ENCODE measurements at regions not wholly inside any gene's neighbourhood (a gene's known extent, or its start where the extent isn't known, plus 50 kb on each side); places are given as distances from the start of the nearest gene placed in this dataset.

GRCh38 chr3:153291059-153291685, 129.1 kb downstream of the RAP2B start:
- TF ChIP-seq ZNF274 (IDR thresholded peaks at IDR 0.05; ENCODE audit: low read depth, low read length) = no peak
- no peak for TF ChIP-seq YY1 (IDR thresholded peaks at IDR 0.05; ENCODE audit: insufficient read depth, insufficient read length)
- no peak for TF ChIP-seq SUZ12 (IDR thresholded peaks at IDR 0.05; ENCODE audit: extremely low read depth, insufficient read depth, insufficient read length)
- no peaks in the 10 kb centered on the region for H3K9me3 ChIP-seq (ENCODE audit: insufficient read depth, low read length)
- no peak overlapping the region for H3K4me3 ChIP-seq (ENCODE audit: insufficient read length, low read depth)
- H3K4me1 ChIP-seq (ENCODE audit: insufficient read depth, insufficient read length) = no peaks in the 10 kb centered on the region
- DNase-seq (ENCODE audit: low read depth, low spot score) = peak; percentile 30
- no peak overlapping the region for H3K9ac ChIP-seq (ENCODE audit: insufficient read length, low read depth)
- no peaks in the 10 kb centered on the region for H3K27me3 ChIP-seq (ENCODE audit: insufficient read depth, insufficient read length)
- no peaks in the 10 kb centered on the region for H3K36me3 ChIP-seq (ENCODE audit: insufficient read depth, insufficient read length, low read length)

DNA sequence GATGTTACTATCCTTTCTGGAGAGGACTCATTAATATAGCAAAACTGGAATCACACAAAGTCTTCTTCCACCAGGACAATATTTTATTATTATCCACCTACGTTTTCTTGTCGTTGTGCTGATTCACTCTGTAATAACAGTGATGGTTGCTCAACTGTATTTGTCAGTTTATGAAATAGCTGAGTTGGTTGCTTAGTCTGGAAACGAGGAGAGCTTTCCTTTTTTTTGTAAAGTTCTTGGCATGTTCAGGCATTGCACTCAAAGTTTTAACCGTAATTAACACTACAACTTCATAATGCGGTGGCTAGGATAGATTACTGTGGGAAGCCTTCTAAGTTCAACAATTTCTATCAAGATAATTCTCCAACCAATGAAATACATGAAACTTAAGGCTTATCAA, 131.2 kb downstream of the RAP2B start:
- DNase-seq (ENCODE audit: low read depth, low spot score) = no peak
- Histone ChIP-seq H3K4me3 (ENCODE audit: insufficient read length, low read depth) (no peak overlapping the region), H3K9ac (ENCODE audit: insufficient read length, low read depth) (no peak overlapping the region), H3K27me3 (ENCODE audit: insufficient read depth, insufficient read length) (no peaks in the 10 kb centered on the region), H3K9me3 (ENCODE audit: insufficient read depth, low read length) (no peaks in the 10 kb centered on the region), H3K36me3 (ENCODE audit: insufficient read depth, insufficient read length, low read length) (no peaks in the 10 kb centered on the region), H3K4me1 (ENCODE audit: insufficient read depth, insufficient read length) (no peaks in the 10 kb centered on the region)
- TF ChIP-seq ZNF274 (IDR thresholded peaks at IDR 0.05; ENCODE audit: low read depth, low read length) (no peak), SUZ12 (IDR thresholded peaks at IDR 0.05; ENCODE audit: extremely low read depth, insufficient read depth, insufficient read length) (no peak), YY1 (IDR thresholded peaks at IDR 0.05; ENCODE audit: insufficient read depth, insufficient read length) (no peak)

- H3K36me3 ChIP-seq (ENCODE audit: insufficient read depth, insufficient read length, low read length) = no peaks in the 10 kb centered on the region
- no peaks in the 10 kb centered on the region for H3K9me3 ChIP-seq (ENCODE audit: insufficient read depth, low read length)
- H3K4me3 ChIP-seq (ENCODE audit: insufficient read length, low read depth) = no peak overlapping the region
- DNase-seq (ENCODE audit: low read depth, low spot score) = no peak
- no peaks in the 10 kb centered on the region for H3K27me3 ChIP-seq (ENCODE audit: insufficient read depth, insufficient read length)
- no peak overlapping the region for H3K9ac ChIP-seq (ENCODE audit: insufficient read length, low read depth)
- TF ChIP-seq YY1 (IDR thresholded peaks at IDR 0.05; ENCODE audit: insufficient read depth, insufficient read length) (no peak), ZNF274 (IDR thresholded peaks at IDR 0.05; ENCODE audit: low read depth, low read length) (no peak), SUZ12 (IDR thresholded peaks at IDR 0.05; ENCODE audit: extremely low read depth, insufficient read depth, insufficient read length) (no peak)
- no peaks in the 10 kb centered on the region for H3K4me1 ChIP-seq (ENCODE audit: insufficient read depth, insufficient read length)
Observed at GRCh38 chr3:153295901-153296300, 133.9 kb downstream of the RAP2B start.

- Histone ChIP-seq H3K9me3 (ENCODE audit: insufficient read depth, low read length) (no peaks in the 10 kb centered on the region), H3K36me3 (ENCODE audit: insufficient read depth, insufficient read length, low read length) (no peaks in the 10 kb centered on the region), H3K4me3 (ENCODE audit: insufficient read length, low read depth) (no peak overlapping the region), H3K9ac (ENCODE audit: insufficient read length, low read depth) (no peak overlapping the region), H3K27me3 (ENCODE audit: insufficient read depth, insufficient read length) (no peaks in the 10 kb centered on the region), H3K4me1 (ENCODE audit: insufficient read depth, insufficient read length) (no peaks in the 10 kb centered on the region)
- no peak for DNase-seq (ENCODE audit: low read depth, low spot score)
- TF ChIP-seq YY1 (IDR thresholded peaks at IDR 0.05; ENCODE audit: insufficient read depth, insufficient read length) = no peak
- no peak for TF ChIP-seq SUZ12 (IDR thresholded peaks at IDR 0.05; ENCODE audit: extremely low read depth, insufficient read depth, insufficient read length)
- no peak for TF ChIP-seq ZNF274 (IDR thresholded peaks at IDR 0.05; ENCODE audit: low read depth, low read length)
Observed at GRCh38 chr3:153305189-153305588, 143.2 kb downstream of the RAP2B start.

- H3K9ac ChIP-seq (ENCODE audit: insufficient read length, low read depth) = no peak overlapping the region
- no peaks in the 10 kb centered on the region for H3K36me3 ChIP-seq (ENCODE audit: insufficient read depth, insufficient read length, low read length)
- no peaks in the 10 kb centered on the region for H3K27me3 ChIP-seq (ENCODE audit: insufficient read depth, insufficient read length)
- no peaks in the 10 kb centered on the region for H3K4me1 ChIP-seq (ENCODE audit: insufficient read depth, insufficient read length)
- no peaks in the 10 kb centered on the region for H3K9me3 ChIP-seq (ENCODE audit: insufficient read depth, low read length)
- no peak overlapping the region for H3K4me3 ChIP-seq (ENCODE audit: insufficient read length, low read depth)
- DNase-seq (ENCODE audit: low read depth, low spot score) = no peak
- TF ChIP-seq YY1 (IDR thresholded peaks at IDR 0.05; ENCODE audit: insufficient read depth, insufficient read length) (no peak), SUZ12 (IDR thresholded peaks at IDR 0.05; ENCODE audit: extremely low read depth, insufficient read depth, insufficient read length) (no peak), ZNF274 (IDR thresholded peaks at IDR 0.05; ENCODE audit: low read depth, low read length) (no peak)
Observed at GRCh38 chr3:153311541-153311940, 149.5 kb downstream of the RAP2B start.

- DNase-seq (ENCODE audit: low read depth, low spot score) = no peak
- no peaks in the 10 kb centered on the region for H3K4me1 ChIP-seq (ENCODE audit: insufficient read depth, insufficient read length)
- H3K9ac ChIP-seq (ENCODE audit: insufficient read length, low read depth) = no peak overlapping the region
- H3K27me3 ChIP-seq (ENCODE audit: insufficient read depth, insufficient read length) = no peaks in the 10 kb centered on the region
- no peaks in the 10 kb centered on the region for H3K36me3 ChIP-seq (ENCODE audit: insufficient read depth, insufficient read length, low read length)
- TF ChIP-seq ZNF274 (IDR thresholded peaks at IDR 0.05; ENCODE audit: low read depth, low read length) = no peak
- TF ChIP-seq YY1 (IDR thresholded peaks at IDR 0.05; ENCODE audit: insufficient read depth, insufficient read length) = no peak
- no peak for TF ChIP-seq SUZ12 (IDR thresholded peaks at IDR 0.05; ENCODE audit: extremely low read depth, insufficient read depth, insufficient read length)
- H3K9me3 ChIP-seq (ENCODE audit: insufficient read depth, low read length) = no peaks in the 10 kb centered on the region
- no peak overlapping the region for H3K4me3 ChIP-seq (ENCODE audit: insufficient read length, low read depth)
Observed at GRCh38 chr3:153313302-153313965, 151.4 kb downstream of the RAP2B start.

DNA sequence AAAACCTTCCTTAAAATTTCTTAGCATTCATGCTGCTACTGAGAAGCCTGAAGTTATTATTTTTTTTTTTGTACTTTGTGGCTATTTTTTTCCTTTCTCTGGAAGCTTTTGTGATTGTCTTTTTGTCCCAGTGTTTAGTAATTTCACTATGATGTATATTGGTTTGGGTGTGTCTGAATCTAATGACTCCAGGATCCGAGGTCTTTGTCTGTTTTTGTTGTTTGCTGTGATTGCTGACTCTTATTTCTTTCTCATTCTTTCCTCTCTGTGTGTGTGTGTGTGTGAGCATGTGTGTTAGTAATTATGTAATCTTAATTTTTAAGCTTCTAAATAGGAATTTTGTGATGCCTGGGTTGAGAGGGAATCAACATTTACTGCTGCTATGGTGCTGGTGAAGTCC, 152.0 kb downstream of the RAP2B start:
- H3K36me3 ChIP-seq (ENCODE audit: insufficient read depth, insufficient read length, low read length) = no peaks in the 10 kb centered on the region
- H3K9ac ChIP-seq (ENCODE audit: insufficient read length, low read depth) = no peak overlapping the region
- no peak overlapping the region for H3K4me3 ChIP-seq (ENCODE audit: insufficient read length, low read depth)
- H3K27me3 ChIP-seq (ENCODE audit: insufficient read depth, insufficient read length) = no peaks in the 10 kb centered on the region
- no peaks in the 10 kb centered on the region for H3K9me3 ChIP-seq (ENCODE audit: insufficient read depth, low read length)
- TF ChIP-seq SUZ12 (IDR thresholded peaks at IDR 0.05; ENCODE audit: extremely low read depth, insufficient read depth, insufficient read length) = no peak
- no peak for TF ChIP-seq ZNF274 (IDR thresholded peaks at IDR 0.05; ENCODE audit: low read depth, low read length)
- TF ChIP-seq YY1 (IDR thresholded peaks at IDR 0.05; ENCODE audit: insufficient read depth, insufficient read length) = no peak
- no peak for DNase-seq (ENCODE audit: low read depth, low spot score)
- H3K4me1 ChIP-seq (ENCODE audit: insufficient read depth, insufficient read length) = no peaks in the 10 kb centered on the region

All from NT2/D1 (cell line).